H9 (cell line): ENCODE measurements at regions not wholly inside any gene's neighbourhood (a gene's known extent, or its start where the extent isn't known, plus 50 kb on each side); places are given as distances from the start of the nearest gene placed in this dataset.

Experiments used
- DNase-seq: peaks from one replicate; pipeline ENCODE4 v3.0.0-alpha.2; 2017
- H2AFZ ChIP-seq: one replicate; pipeline ENCODE4 v1.6.1; 2013; ENCODE audit warnings: mild to moderate bottlenecking, low read length, control low read depth, moderate library complexity
- H2AK5ac ChIP-seq: 2 replicates; pipeline ENCODE4 v1.6.1; 2013; ENCODE audit warnings: low read length, control low read depth, mixed read lengths; ENCODE audit not compliant: insufficient read length
- H2BK120ac ChIP-seq: one replicate; pipeline ENCODE4 v1.6.1; 2013; ENCODE audit warnings: low read depth, mild to moderate bottlenecking, low read length, control low read depth, inconsistent platforms; ENCODE audit not compliant: poor library complexity, severe bottlenecking
- H2BK12ac ChIP-seq: 2 replicates; pipeline ENCODE4 v1.6.1; 2013; ENCODE audit warnings: low read length, control low read depth, mixed read lengths, low read depth; ENCODE audit not compliant: insufficient read length
- H2BK15ac ChIP-seq: 2 replicates; pipeline ENCODE4 v1.6.1; 2013; ENCODE audit warnings: low read depth, low read length, control low read depth
- H2BK20ac ChIP-seq: one replicate; pipeline ENCODE4 v1.6.1; 2013; ENCODE audit warnings: low read depth, mild to moderate bottlenecking, low read length, control low read depth, inconsistent platforms; ENCODE audit not compliant: poor library complexity, severe bottlenecking
- H2BK5ac ChIP-seq: 2 replicates; pipeline ENCODE4 v1.6.1; 2013; ENCODE audit warnings: low read length, control low read depth, mixed read lengths; ENCODE audit not compliant: insufficient read length
- H3K14ac ChIP-seq: 2 replicates; pipeline ENCODE4 v1.6.1; 2013; ENCODE audit warnings: low read length, control low read depth; ENCODE audit not compliant: insufficient read depth
- H3K18ac ChIP-seq: 2 replicates; pipeline ENCODE4 v1.6.1; 2013; ENCODE audit warnings: low read depth, mild to moderate bottlenecking, mixed read lengths, low read length, control low read depth; ENCODE audit not compliant: insufficient read length
- H3K23ac ChIP-seq: 2 replicates; pipeline ENCODE4 v1.6.1; 2013; ENCODE audit warnings: low read length, control low read depth, mixed read lengths, low read depth; ENCODE audit not compliant: insufficient read length
- H3K23me2 ChIP-seq: 2 replicates; pipeline ENCODE4 v1.6.1; 2013; ENCODE audit warnings: low read depth, mild to moderate bottlenecking, mixed read lengths, low read length, control low read depth; ENCODE audit not compliant: insufficient read length, poor library complexity, severe bottlenecking
- H3K27ac ChIP-seq: 2 replicates; pipeline ENCODE4 v1.5.1; 2013; ENCODE audit warnings: low read length, control low read depth, mixed read lengths, low read depth; ENCODE audit not compliant: insufficient read length
- H3K27me3 ChIP-seq: 2 replicates; pipeline ENCODE4 v1.6.1; 2013; ENCODE audit warnings: low read length, control low read depth, inconsistent platforms; ENCODE audit not compliant: insufficient read depth
- H3K4ac ChIP-seq: 2 replicates; pipeline ENCODE4 v1.6.1; 2013; ENCODE audit warnings: low read depth, mild to moderate bottlenecking, control low read depth, inconsistent platforms, low read length, moderate library complexity
- H3K4me1 ChIP-seq: 2 replicates; pipeline ENCODE4 v1.6.1; 2013; ENCODE audit warnings: low read length, control low read depth, inconsistent platforms; ENCODE audit not compliant: insufficient read depth
- H3K4me2 ChIP-seq: 2 replicates; pipeline ENCODE4 v1.6.1; 2013; ENCODE audit warnings: low read length, control low read depth, mixed read lengths; ENCODE audit not compliant: insufficient read length, insufficient read depth
- H3K56ac ChIP-seq: 2 replicates; pipeline ENCODE4 v1.6.1; 2013; ENCODE audit warnings: low read depth, mild to moderate bottlenecking, mixed read lengths, low read length, control low read depth; ENCODE audit not compliant: insufficient read length
- H3K79me1 ChIP-seq: 2 replicates; pipeline ENCODE4 v1.6.1; 2013; ENCODE audit warnings: low read depth, mild to moderate bottlenecking, moderate library complexity, low read length, control low read depth, inconsistent platforms; ENCODE audit not compliant: insufficient read depth, poor library complexity, severe bottlenecking
- H3K79me2 ChIP-seq: 2 replicates; pipeline ENCODE4 v1.6.1; 2013; ENCODE audit warnings: low read length, control low read depth, inconsistent platforms; ENCODE audit not compliant: insufficient read depth
- H3K9ac ChIP-seq: 2 replicates; pipeline ENCODE4 v1.6.1; 2013; ENCODE audit warnings: low read length, control low read depth, mixed read lengths; ENCODE audit not compliant: insufficient read length; ENCODE audit errors: extremely low read depth
- H3K9me3 ChIP-seq: one replicate; pipeline ENCODE4 v1.6.1; 2013; ENCODE audit warnings: low read depth, low read length, inconsistent platforms; ENCODE audit not compliant: control insufficient read depth
- H3T11ph ChIP-seq: one replicate; pipeline ENCODE4 v1.6.1; 2013; ENCODE audit warnings: mild to moderate bottlenecking, low read length, control low read depth, inconsistent platforms
- H4K20me1 ChIP-seq: one replicate; pipeline ENCODE4 v1.6.1; 2013; ENCODE audit not compliant: control insufficient read depth, insufficient read length, insufficient read depth
- H4K5ac ChIP-seq: 2 replicates; pipeline ENCODE4 v1.6.1; 2013; ENCODE audit warnings: low read depth, mild to moderate bottlenecking, mixed read lengths, low read length, control low read depth; ENCODE audit not compliant: insufficient read length
- H4K8ac ChIP-seq: replicated peaks from 2 replicates; pipeline ENCODE4 v1.6.1; 2013; ENCODE audit warnings: low read length, control low read depth, mixed read lengths, low read depth; ENCODE audit not compliant: insufficient read length
- H4K91ac ChIP-seq: 2 replicates; pipeline ENCODE4 v1.6.1; 2013; ENCODE audit warnings: low read depth, mild to moderate bottlenecking, moderate library complexity, mixed read lengths, low read length, control low read depth; ENCODE audit not compliant: insufficient read length
- H3K27ac Mint-ChIP-seq, 3 experiments: 2 replicates in 2 of 3; 3 replicates in 1 of 3; pipeline ENCODE4 v1.8.0; 2020 to 2021; ENCODE audit warnings: mixed read lengths in 3 of 3, mild to moderate bottlenecking in 1 of 3, moderate library complexity in 1 of 3
- H3K27me3 Mint-ChIP-seq: 2 replicates; pipeline ENCODE4 v1.8.0; 2021; ENCODE audit warnings: low read depth, mild to moderate bottlenecking, moderate library complexity, mixed read lengths
- H3K36me3 Mint-ChIP-seq, 3 experiments: 2 replicates in 2 of 3; 3 replicates in 1 of 3; pipeline ENCODE4 v1.8.0; 2020 to 2021; ENCODE audit warnings: low read depth in 3 of 3, mixed read lengths in 3 of 3; ENCODE audit not compliant: insufficient read depth in 1 of 3
- H3K4me1 Mint-ChIP-seq, 2 experiments: 2 replicates each; pipeline ENCODE4 v1.8.0; 2020; ENCODE audit warnings: mixed read lengths in 2 of 2
- H3K4me3 Mint-ChIP-seq, 2 experiments: 2 replicates in 1 of 2; 3 replicates in 1 of 2; pipeline ENCODE4 v1.8.0; 2020 to 2021; ENCODE audit warnings: mild to moderate bottlenecking in 2 of 2, mixed read lengths in 2 of 2, moderate library complexity in 1 of 2
- H3K9me3 Mint-ChIP-seq, 2 experiments: 2 replicates in 1 of 2; 3 replicates in 1 of 2; pipeline ENCODE4 v1.8.0; 2020; ENCODE audit warnings: mild to moderate bottlenecking in 2 of 2, mixed read lengths in 2 of 2, moderate library complexity in 1 of 2
- TF ChIP-seq, protein P1 (sequence below): fragments of 200-600 bp; sonication (generic); conservative IDR thresholded peaks from 3 replicates; pipeline ENCODE4 v1.8.0; 2021; ENCODE audit warnings: antibody characterized with exemption, mild to moderate bottlenecking

GRCh38 chrX:23575281-23575680 is 92.0 kb upstream of the PRDX4 start:
- Mint-ChIP-seq H3K9me3 (peaks cover 13 to 15% of the 10 kb centered on the region in 2 experiments; a peak in 3 of 5 replicates), H3K27ac (no peak overlapping the region), H3K27me3 (no peaks in the 10 kb centered on the region), H3K36me3 (no peaks in the 10 kb centered on the region; a peak in 1 of 7 replicates), H3K4me3 (no peak overlapping the region), H3K4me1 (no peaks in the 10 kb centered on the region)
- Histone ChIP-seq H4K91ac (no peak overlapping the region), H3K14ac (no peak overlapping the region), H2AFZ (no peak overlapping the region), H3K9ac (no peak overlapping the region), H4K8ac (no peak overlapping the region), H2BK5ac (no peak overlapping the region), H2BK120ac (no peak overlapping the region), H2AK5ac (no peak overlapping the region), H3T11ph (no peak overlapping the region), H3K9me3 (no peaks in the 10 kb centered on the region), H3K4me2 (no peak overlapping the region), H4K5ac (no peak overlapping the region), H3K4me1 (no peaks in the 10 kb centered on the region), H3K18ac (no peak overlapping the region), H3K27me3 (no peaks in the 10 kb centered on the region), H3K27ac (no peak overlapping the region), H2BK15ac (no peak overlapping the region), H4K20me1 (no peaks in the 10 kb centered on the region), H3K4ac (no peak overlapping the region), H3K79me2 (peaks cover 2% of the 10 kb centered on the region; the same call in 1 of the 2 replicates), H3K79me1 (no peaks in the 10 kb centered on the region), H2BK20ac (no peak overlapping the region), H3K23me2 (no peaks in the 10 kb centered on the region), H3K23ac (no peak overlapping the region), H3K56ac (no peak overlapping the region), H2BK12ac (no peak overlapping the region)
- TF ChIP-seq, protein P1, sequence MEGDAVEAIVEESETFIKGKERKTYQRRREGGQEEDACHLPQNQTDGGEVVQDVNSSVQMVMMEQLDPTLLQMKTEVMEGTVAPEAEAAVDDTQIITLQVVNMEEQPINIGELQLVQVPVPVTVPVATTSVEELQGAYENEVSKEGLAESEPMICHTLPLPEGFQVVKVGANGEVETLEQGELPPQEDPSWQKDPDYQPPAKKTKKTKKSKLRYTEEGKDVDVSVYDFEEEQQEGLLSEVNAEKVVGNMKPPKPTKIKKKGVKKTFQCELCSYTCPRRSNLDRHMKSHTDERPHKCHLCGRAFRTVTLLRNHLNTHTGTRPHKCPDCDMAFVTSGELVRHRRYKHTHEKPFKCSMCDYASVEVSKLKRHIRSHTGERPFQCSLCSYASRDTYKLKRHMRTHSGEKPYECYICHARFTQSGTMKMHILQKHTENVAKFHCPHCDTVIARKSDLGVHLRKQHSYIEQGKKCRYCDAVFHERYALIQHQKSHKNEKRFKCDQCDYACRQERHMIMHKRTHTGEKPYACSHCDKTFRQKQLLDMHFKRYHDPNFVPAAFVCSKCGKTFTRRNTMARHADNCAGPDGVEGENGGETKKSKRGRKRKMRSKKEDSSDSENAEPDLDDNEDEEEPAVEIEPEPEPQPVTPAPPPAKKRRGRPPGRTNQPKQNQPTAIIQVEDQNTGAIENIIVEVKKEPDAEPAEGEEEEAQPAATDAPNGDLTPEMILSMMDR, result no peak
- DNase-seq, result no peak
